ENCODE measurements at regions not wholly inside any gene's neighbourhood (a gene's known extent, or its start where the extent isn't known, plus 50 kb on each side); places are given as distances from the start of the nearest gene placed in this dataset.

GRCh38 chr2:238665919-238666318 is 182.0 kb upstream of the TWIST2 start:
- Mint-ChIP-seq H3K36me3 (peaks cover 11% of the 10 kb centered on the region), H3K27ac (no peak overlapping the region), H3K4me3 (no peak overlapping the region), H3K9me3 (peaks cover 51% of the 10 kb centered on the region), H3K4me1 (peaks cover 16% of the 10 kb centered on the region), H3K27me3 (ENCODE audit: low read depth) (peaks cover 2% of the 10 kb centered on the region)
- no peak for DNase-seq (ENCODE audit: low spot score in 2 of 2, unreplicated experiment in 2 of 2)
- TF ChIP-seq CTCF (IDR thresholded peaks at IDR 0.05; ENCODE audit: unreplicated experiment) = no peak

- H3K36me3 Mint-ChIP-seq = peaks cover 9% of the 10 kb centered on the region
Observed at GRCh38 chr2:238666543-238666942, 181.3 kb upstream of the TWIST2 start.

GRCh38 chr2:238667008-238667407 is 180.9 kb upstream of the TWIST2 start:
- Mint-ChIP-seq H3K36me3 (peaks cover 9% of the 10 kb centered on the region), H3K9me3 (peaks cover 56% of the 10 kb centered on the region), H3K27ac (peak overlapping the region; percentile 59), H3K27me3 (ENCODE audit: low read depth) (peaks cover 2% of the 10 kb centered on the region), H3K4me1 (peaks cover 16% of the 10 kb centered on the region), H3K4me3 (no peak overlapping the region)
- DNase-seq (ENCODE audit: low spot score in 2 of 2, unreplicated experiment in 2 of 2) = peak in 1 of 2 experiments; percentile 34
- TF ChIP-seq CTCF (IDR thresholded peaks at IDR 0.05; ENCODE audit: unreplicated experiment) = no peak

More at GRCh38 chr2:238666543-238666942, 181.3 kb upstream of the TWIST2 start:
- Mint-ChIP-seq H3K27me3 (ENCODE audit: low read depth) (peaks cover 2% of the 10 kb centered on the region), H3K9me3 (peaks cover 52% of the 10 kb centered on the region), H3K27ac (peak overlapping the region; percentile 59), H3K4me3 (no peak overlapping the region), H3K4me1 (peaks cover 16% of the 10 kb centered on the region)
- no peak for DNase-seq (ENCODE audit: low spot score in 2 of 2, unreplicated experiment in 2 of 2)
- TF ChIP-seq CTCF (IDR thresholded peaks at IDR 0.05; ENCODE audit: unreplicated experiment) = no peak

- Mint-ChIP-seq H3K4me1 (peaks cover 16% of the 10 kb centered on the region), H3K36me3 (peaks cover 9% of the 10 kb centered on the region), H3K27ac (peak overlapping the region; percentile 23), H3K4me3 (no peak overlapping the region), H3K27me3 (ENCODE audit: low read depth) (peaks cover 4% of the 10 kb centered on the region), H3K9me3 (peaks cover 60% of the 10 kb centered on the region)
- no peak for DNase-seq (ENCODE audit: low spot score in 2 of 2, unreplicated experiment in 2 of 2)
- no peak for TF ChIP-seq CTCF (IDR thresholded peaks at IDR 0.05; ENCODE audit: unreplicated experiment)
Observed at GRCh38 chr2:238667639-238668038, 180.2 kb upstream of the TWIST2 start.

- H3K4me1 Mint-ChIP-seq = peaks cover 16% of the 10 kb centered on the region
- H3K27ac Mint-ChIP-seq = no peak overlapping the region
- peaks cover 4% of the 10 kb centered on the region for H3K27me3 Mint-ChIP-seq (ENCODE audit: low read depth)
- peaks cover 53% of the 10 kb centered on the region for H3K9me3 Mint-ChIP-seq
- no peak for DNase-seq (ENCODE audit: low spot score in 2 of 2, unreplicated experiment in 2 of 2)
- peaks cover 9% of the 10 kb centered on the region for H3K36me3 Mint-ChIP-seq
- no peak for TF ChIP-seq CTCF (IDR thresholded peaks at IDR 0.05; ENCODE audit: unreplicated experiment)
- no peak overlapping the region for H3K4me3 Mint-ChIP-seq
Observed at GRCh38 chr2:238668426-238668825, 179.5 kb upstream of the TWIST2 start.

- no peak overlapping the region for H3K27ac Mint-ChIP-seq
- DNase-seq (ENCODE audit: low spot score in 2 of 2, unreplicated experiment in 2 of 2) = no peak
- H3K36me3 Mint-ChIP-seq = peaks cover 6% of the 10 kb centered on the region
- peaks cover 4% of the 10 kb centered on the region for H3K27me3 Mint-ChIP-seq (ENCODE audit: low read depth)
- H3K4me1 Mint-ChIP-seq = peaks cover 16% of the 10 kb centered on the region
- H3K4me3 Mint-ChIP-seq = no peak overlapping the region
- peaks cover 49% of the 10 kb centered on the region for H3K9me3 Mint-ChIP-seq
- no peak for TF ChIP-seq CTCF (IDR thresholded peaks at IDR 0.05; ENCODE audit: unreplicated experiment)
Observed at GRCh38 chr2:238669046-238669445, 178.8 kb upstream of the TWIST2 start.
